BE2C (cell line): ENCODE measurements at regions not wholly inside any gene's neighbourhood (a gene's known extent, or its start where the extent isn't known, plus 50 kb on each side); places are given as distances from the start of the nearest gene placed in this dataset.

Experiments
- DNase-seq: peaks from one replicate; pipeline ENCODE4 v3.0.0-alpha.2; 2020
- H3K27me3 ChIP-seq: fragments of 250-450 bp; sonication (Bioruptor Pico); 2 replicates; pipeline ENCODE4 v1.5.1; 2020; ENCODE audit warnings: mild to moderate bottlenecking
- H3K36me3 ChIP-seq: fragments of 250-450 bp; sonication (Bioruptor Pico); 2 replicates; pipeline ENCODE4 v1.5.1; 2020; ENCODE audit warnings: mild to moderate bottlenecking
- H3K4me1 ChIP-seq: fragments of 250-450 bp; sonication (Bioruptor Pico); 2 replicates; pipeline ENCODE4 v1.5.1; 2020
- H3K4me3 ChIP-seq: 2 replicates; pipeline ENCODE4 v1.5.1; 2011; ENCODE audit warnings: low read depth, low read length
- H3K9me3 ChIP-seq: fragments of 250-450 bp; sonication (Bioruptor Pico); 2 replicates; pipeline ENCODE4 v1.5.1; 2020
- TF ChIP-seq, protein P1 (sequence below): IDR thresholded peaks from 2 replicates; pipeline ENCODE4 v1.5.1; 2012; ENCODE audit warnings: mild to moderate bottlenecking, low read depth, low read length

DNA sequence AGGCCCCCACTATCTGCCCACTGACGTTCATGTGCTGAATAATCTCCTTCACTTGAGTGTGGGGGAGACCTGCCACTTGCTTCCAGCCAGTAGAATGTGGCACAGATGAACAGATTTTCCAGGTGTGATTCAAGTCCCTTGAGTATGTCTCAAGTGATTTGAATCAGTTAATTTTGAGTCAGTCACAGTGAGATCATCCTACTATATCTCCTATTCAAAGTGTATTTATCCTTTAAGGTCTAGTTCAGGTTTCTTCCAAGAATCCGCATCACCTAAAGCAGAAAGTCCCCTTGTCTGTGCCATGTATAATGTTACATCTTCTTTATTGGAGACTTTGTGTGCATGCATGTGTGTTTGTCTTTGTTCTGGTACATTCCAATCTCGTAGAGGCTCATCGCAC lies 208.3 kb upstream of the DAB2 start:
- no peak for DNase-seq
- Histone ChIP-seq H3K4me1 (no peaks in the 10 kb centered on the region), H3K4me3 (no peak overlapping the region), H3K27me3 (no peaks in the 10 kb centered on the region), H3K36me3 (no peaks in the 10 kb centered on the region), H3K9me3 (no peaks in the 10 kb centered on the region)
- TF ChIP-seq, protein P1, sequence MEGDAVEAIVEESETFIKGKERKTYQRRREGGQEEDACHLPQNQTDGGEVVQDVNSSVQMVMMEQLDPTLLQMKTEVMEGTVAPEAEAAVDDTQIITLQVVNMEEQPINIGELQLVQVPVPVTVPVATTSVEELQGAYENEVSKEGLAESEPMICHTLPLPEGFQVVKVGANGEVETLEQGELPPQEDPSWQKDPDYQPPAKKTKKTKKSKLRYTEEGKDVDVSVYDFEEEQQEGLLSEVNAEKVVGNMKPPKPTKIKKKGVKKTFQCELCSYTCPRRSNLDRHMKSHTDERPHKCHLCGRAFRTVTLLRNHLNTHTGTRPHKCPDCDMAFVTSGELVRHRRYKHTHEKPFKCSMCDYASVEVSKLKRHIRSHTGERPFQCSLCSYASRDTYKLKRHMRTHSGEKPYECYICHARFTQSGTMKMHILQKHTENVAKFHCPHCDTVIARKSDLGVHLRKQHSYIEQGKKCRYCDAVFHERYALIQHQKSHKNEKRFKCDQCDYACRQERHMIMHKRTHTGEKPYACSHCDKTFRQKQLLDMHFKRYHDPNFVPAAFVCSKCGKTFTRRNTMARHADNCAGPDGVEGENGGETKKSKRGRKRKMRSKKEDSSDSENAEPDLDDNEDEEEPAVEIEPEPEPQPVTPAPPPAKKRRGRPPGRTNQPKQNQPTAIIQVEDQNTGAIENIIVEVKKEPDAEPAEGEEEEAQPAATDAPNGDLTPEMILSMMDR: no peak

DNA sequence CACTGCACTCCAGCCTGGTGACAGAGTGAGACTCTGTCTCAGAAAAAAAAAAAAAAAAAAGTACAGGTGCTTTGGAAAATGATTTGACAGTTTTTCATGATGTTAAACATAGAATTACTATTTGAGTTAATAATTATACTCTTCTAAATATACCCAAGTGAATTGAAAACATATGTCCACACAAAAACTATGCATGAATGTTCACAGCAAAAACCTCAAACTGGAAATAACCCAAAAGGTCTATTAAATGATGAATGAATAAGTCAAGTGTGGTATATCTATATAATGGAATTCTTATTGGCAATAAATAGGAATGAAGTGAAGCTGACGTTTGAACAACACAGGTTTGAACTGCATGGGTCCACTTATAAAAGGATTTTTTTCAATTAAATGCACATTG lies 207.2 kb upstream of the DAB2 start:
- no peaks in the 10 kb centered on the region for H3K9me3 ChIP-seq
- TF ChIP-seq, protein P1: no peak
- H3K36me3 ChIP-seq: no peaks in the 10 kb centered on the region
- DNase-seq: no peak
- H3K27me3 ChIP-seq: no peaks in the 10 kb centered on the region
- no peak overlapping the region for H3K4me3 ChIP-seq
- no peaks in the 10 kb centered on the region for H3K4me1 ChIP-seq

DNA sequence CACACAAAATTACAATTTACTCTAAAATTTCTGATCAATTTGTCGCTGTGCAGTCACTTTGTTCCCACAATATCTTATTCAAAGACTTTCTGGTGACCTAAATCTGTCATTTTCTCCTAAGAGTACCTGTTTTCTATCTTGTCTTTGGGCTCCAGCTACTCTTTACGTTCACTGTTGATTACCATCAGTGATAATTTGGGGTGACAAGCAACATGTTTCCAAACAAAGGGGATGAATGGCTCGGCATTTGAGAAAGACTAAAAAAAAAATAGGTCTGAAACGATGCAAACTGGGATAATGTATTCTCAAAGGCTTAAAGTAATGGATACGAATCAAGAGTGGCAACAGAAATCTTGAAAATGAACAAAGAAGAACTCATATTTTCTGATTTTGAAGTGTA lies 205.2 kb upstream of the DAB2 start:
- DNase-seq: no peak
- TF ChIP-seq, protein P1: no peak
- Histone ChIP-seq H3K27me3 (no peaks in the 10 kb centered on the region), H3K4me3 (no peak overlapping the region), H3K36me3 (no peaks in the 10 kb centered on the region), H3K4me1 (no peaks in the 10 kb centered on the region), H3K9me3 (no peaks in the 10 kb centered on the region)

DNA sequence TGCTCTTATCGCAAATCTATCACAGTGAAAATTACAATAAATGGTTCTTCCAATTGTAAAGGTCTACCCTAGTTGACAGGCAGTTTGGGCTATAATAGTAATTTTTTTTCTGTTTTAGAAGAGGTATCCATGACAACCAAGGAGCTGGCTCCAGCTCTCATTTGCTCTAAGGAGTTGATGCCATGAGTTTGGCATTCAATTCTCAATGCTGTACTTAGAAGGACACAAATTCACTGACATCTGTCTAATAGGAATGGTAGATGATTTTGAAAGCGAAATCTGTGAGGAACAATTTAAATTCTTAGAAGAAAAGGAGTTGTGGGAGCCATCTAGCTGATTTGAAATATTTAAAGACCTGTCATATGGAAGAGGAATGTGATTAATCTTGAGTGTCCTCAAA lies 203.6 kb upstream of the DAB2 start:
- no peak for DNase-seq
- Histone ChIP-seq H3K4me1 (no peaks in the 10 kb centered on the region), H3K36me3 (no peaks in the 10 kb centered on the region), H3K27me3 (no peaks in the 10 kb centered on the region), H3K4me3 (no peak overlapping the region), H3K9me3 (no peaks in the 10 kb centered on the region)
- TF ChIP-seq, protein P1: no peak

DNA sequence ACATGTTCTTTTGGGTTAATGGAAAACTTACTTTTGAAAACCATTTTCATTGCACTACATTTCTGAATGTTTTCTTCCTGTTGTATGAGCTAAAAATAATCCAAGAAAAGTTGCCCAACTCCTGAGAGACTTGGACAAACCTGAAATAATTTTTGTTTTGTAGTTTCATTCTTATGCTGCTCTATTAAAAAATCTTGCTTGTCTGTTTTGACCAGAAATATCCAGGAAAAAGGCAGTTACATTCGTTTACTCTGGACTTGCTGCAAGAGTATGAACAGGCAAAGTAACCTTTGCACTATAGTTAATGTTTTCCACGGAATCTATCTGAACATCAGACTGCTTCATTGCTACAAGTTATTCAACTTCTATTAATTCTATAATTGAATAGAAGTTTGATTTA lies 200.1 kb upstream of the DAB2 start:
- TF ChIP-seq, protein P1: no peak
- Histone ChIP-seq H3K36me3 (no peaks in the 10 kb centered on the region), H3K4me1 (no peaks in the 10 kb centered on the region), H3K4me3 (no peak overlapping the region), H3K9me3 (no peaks in the 10 kb centered on the region), H3K27me3 (no peaks in the 10 kb centered on the region)
- DNase-seq: no peak

DNA sequence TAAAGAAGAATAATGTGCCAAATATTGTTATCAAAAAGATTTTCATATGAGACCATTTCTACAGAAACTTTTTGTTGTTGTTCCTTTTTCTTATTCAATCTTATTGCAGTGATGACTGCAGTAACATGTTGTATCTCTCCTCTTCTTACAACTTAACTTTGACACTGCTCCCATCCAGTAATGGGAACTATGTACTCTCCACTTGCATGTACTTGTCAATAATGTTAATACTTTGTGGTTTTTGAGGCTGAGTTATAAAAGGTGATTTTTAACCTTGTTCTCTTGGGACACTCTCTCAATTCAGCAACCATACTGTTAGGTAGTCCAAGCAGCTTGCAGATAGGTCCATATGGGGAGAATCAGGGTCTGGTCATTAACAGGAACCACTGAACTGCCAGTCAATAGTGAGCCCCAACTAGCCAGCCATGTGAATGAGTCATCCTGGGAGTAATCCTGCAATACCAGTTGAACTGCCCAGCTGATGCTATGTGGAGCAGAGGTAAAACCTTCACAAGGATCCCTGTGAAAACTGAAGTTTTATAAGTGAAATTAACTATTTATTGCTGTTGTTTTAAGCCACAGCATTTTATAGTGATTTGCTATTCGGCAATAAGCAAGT lies 199.6 kb upstream of the DAB2 start:
- Histone ChIP-seq H3K4me3 (no peak overlapping the region), H3K9me3 (no peaks in the 10 kb centered on the region), H3K4me1 (no peaks in the 10 kb centered on the region), H3K36me3 (no peaks in the 10 kb centered on the region), H3K27me3 (no peaks in the 10 kb centered on the region)
- no peak for DNase-seq
- TF ChIP-seq, protein P1: no peak
